ENCODE measurements at regions not wholly inside any gene's neighbourhood (a gene's known extent, or its start where the extent isn't known, plus 50 kb on each side); places are given as distances from the start of the nearest gene placed in this dataset.

DNA sequence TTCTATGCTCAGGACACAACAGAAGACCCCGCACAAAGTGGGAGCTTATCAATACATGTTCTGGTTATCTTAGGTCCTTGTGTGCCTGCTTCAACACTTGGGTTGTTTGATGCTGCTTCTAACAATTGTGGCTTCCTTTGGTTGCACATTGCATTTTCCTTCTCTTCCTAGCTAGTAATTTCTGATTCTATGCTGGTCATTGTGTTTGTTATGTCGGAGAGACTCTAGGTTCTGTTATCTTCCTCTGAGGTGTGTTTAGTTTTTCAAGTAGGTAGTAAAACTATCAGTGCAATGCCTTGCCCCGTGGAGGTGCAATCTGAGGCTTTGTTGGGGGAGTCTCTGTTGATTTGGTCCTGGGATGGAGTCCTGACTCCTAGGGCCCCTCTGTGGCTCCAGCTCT lies 414.2 kb downstream of the SHANK2 start:
- no peaks in the 10 kb centered on the region for H3K4me1 ChIP-seq (ENCODE audit: low read depth)
- TF ChIP-seq, protein P1, sequence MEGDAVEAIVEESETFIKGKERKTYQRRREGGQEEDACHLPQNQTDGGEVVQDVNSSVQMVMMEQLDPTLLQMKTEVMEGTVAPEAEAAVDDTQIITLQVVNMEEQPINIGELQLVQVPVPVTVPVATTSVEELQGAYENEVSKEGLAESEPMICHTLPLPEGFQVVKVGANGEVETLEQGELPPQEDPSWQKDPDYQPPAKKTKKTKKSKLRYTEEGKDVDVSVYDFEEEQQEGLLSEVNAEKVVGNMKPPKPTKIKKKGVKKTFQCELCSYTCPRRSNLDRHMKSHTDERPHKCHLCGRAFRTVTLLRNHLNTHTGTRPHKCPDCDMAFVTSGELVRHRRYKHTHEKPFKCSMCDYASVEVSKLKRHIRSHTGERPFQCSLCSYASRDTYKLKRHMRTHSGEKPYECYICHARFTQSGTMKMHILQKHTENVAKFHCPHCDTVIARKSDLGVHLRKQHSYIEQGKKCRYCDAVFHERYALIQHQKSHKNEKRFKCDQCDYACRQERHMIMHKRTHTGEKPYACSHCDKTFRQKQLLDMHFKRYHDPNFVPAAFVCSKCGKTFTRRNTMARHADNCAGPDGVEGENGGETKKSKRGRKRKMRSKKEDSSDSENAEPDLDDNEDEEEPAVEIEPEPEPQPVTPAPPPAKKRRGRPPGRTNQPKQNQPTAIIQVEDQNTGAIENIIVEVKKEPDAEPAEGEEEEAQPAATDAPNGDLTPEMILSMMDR (IDR thresholded peaks at IDR 0.05): no peak
- ATAC-seq: no peak

DNA sequence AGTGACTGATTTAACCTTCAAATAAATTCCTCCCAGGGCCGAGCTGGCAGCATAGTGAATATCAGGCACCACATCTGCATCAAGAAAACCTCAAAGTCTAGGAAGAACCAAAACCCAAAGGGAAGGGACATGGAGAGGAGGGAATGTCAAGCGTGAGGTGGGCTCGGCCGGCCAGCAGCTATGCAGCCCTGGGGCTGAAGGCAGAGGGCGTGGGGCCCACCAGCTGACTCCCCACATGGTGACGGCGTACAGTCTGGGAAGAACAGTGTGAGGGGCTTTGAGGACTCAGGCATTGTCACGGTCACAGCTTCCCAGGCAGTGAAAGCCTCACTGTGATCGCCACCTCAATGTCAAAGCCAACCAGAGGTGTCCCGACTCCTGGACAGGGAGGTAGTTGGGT lies 412.5 kb downstream of the SHANK2 start:
- no peaks in the 10 kb centered on the region for H3K9me3 ChIP-seq
- no peak overlapping the region for H3K4me3 ChIP-seq
- ATAC-seq: no peak
- intact Hi-C loops (cut with DNase I, micrococcal nuclease): no loop called here
- no peaks in the 10 kb centered on the region for H3K36me3 ChIP-seq (ENCODE audit: low read depth)
- no peaks in the 10 kb centered on the region for H3K4me1 ChIP-seq (ENCODE audit: low read depth)
- TF ChIP-seq, protein P1 (IDR thresholded peaks at IDR 0.05): no peak
- no peak for DNase-seq

More for the DNA sequence above, 414.2 kb downstream of the SHANK2 start:
- no peak for DNase-seq
- Histone ChIP-seq H3K36me3 (ENCODE audit: low read depth) (no peaks in the 10 kb centered on the region), H3K9me3 (no peaks in the 10 kb centered on the region), H3K4me3 (no peak overlapping the region)
- intact Hi-C loops (cut with DNase I, micrococcal nuclease): no loop called here

DNA sequence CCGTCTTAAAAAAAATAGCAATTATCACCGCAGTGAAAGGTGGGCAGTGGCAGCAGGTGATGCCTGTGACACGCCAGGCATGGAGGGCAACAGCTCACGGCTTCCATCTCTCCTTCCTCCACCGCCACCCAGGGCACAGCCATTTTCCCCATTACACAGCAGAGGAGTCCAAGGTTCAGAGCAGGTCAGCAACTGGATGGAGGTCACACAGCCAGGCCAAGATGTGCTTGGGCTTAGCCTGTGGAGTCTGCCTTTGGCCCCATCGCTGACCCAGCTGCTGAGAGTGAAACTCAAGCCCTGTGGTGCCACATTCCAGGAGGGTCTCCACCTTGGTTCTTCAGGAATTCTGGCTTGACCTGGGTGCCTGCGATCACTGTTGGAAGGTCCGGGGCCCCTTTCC lies 411.1 kb downstream of the SHANK2 start:
- no peak for ATAC-seq
- TF ChIP-seq, protein P1 (IDR thresholded peaks at IDR 0.05): no peak

DNA sequence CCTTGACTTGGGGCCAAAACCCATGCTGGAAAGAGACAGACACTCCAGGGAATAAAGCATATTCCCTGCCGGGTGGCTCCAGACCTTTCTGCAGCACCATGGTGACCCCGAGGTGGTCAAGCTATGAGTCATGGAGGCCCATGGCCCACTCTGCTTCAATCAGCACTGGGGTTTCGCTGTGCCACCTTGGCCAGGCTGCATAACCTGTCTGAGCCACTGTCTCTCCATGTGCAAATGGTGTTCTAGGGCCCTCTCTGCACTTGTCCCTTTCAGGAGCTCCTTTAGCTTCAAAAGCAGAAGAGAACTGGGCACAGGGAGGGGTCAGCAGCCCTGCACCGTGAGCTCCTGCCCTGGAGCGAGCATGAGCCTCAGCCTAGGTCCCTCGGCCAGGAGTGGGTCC lies 410.1 kb downstream of the SHANK2 start:
- Histone ChIP-seq H3K36me3 (ENCODE audit: low read depth) (no peaks in the 10 kb centered on the region), H3K4me3 (no peak overlapping the region), H3K9me3 (no peaks in the 10 kb centered on the region), H3K4me1 (ENCODE audit: low read depth) (no peaks in the 10 kb centered on the region)
- ATAC-seq (no peak), DNase-seq (peak in 1 of 3 donors; percentile 7)
- TF ChIP-seq, protein P1 (IDR thresholded peaks at IDR 0.05): no peak
- intact Hi-C loops (cut with DNase I, micrococcal nuclease): no loop called here

More for the DNA sequence above, 411.1 kb downstream of the SHANK2 start:
- peak in 1 of 3 donors; percentile 22 for DNase-seq
- Histone ChIP-seq H3K4me3 (no peak overlapping the region), H3K4me1 (ENCODE audit: low read depth) (no peaks in the 10 kb centered on the region), H3K9me3 (no peaks in the 10 kb centered on the region), H3K36me3 (ENCODE audit: low read depth) (no peaks in the 10 kb centered on the region)
- intact Hi-C loops (cut with DNase I, micrococcal nuclease): no loop called here

DNA sequence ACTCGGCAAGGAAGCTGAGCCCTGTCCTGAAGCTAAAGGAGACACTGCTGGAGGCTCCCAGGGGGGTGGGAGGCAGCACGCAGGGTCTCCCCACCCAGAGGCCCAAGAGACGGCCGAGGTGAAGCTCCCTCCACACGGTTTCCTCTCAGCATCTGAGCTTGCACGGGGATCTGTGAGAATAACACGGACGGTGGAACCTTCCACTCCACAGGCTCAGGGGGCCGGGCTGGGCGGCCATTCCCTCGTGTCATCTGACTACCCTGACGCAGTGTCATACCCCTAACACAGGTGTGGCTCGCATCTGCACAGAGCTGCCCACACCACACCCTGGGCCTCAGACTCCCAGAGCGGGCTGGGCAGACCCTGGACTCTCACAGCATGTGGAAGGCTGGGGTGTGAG lies 409.7 kb downstream of the SHANK2 start:
- ATAC-seq (no peak), DNase-seq (peak in 1 of 3 donors; percentile 29)
- Histone ChIP-seq H3K9me3 (no peaks in the 10 kb centered on the region), H3K36me3 (ENCODE audit: low read depth) (no peaks in the 10 kb centered on the region), H3K4me1 (ENCODE audit: low read depth) (no peaks in the 10 kb centered on the region), H3K4me3 (no peak overlapping the region)
- TF ChIP-seq, protein P1 (IDR thresholded peaks at IDR 0.05): no peak
- intact Hi-C loops (cut with DNase I, micrococcal nuclease): no loop called here

DNA sequence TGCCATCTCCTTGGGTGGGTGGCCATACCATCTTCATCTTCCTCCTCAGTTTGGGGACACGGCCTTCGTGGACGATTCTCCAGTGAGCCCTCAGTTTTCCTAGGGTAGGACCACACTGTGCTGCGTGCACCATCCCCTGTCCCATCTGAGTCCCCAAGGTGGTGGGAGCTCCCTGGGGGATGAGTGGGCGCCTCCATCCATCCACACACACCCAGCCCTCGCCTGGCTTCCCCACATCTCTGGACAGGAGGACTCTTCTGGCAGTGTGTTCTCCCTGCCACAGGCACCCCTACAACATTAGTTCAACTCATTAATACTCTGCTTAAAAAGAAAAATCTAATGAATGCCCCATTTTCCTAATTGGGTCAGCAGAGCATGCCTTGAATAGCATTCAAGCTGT lies 408.5 kb downstream of the SHANK2 start:
- no peak for DNase-seq
- no peak for ATAC-seq
- no peak overlapping the region for H3K4me3 ChIP-seq
- H3K36me3 ChIP-seq (ENCODE audit: low read depth): no peaks in the 10 kb centered on the region
- no peaks in the 10 kb centered on the region for H3K9me3 ChIP-seq
- intact Hi-C loops (cut with DNase I, micrococcal nuclease): no loop called here
- H3K4me1 ChIP-seq (ENCODE audit: low read depth): no peaks in the 10 kb centered on the region
- TF ChIP-seq, protein P1 (IDR thresholded peaks at IDR 0.05): no peak

Data from mucosa of descending colon (tissue), 3 donors.